ENCODE measurements at regions not wholly inside any gene's neighbourhood (a gene's known extent, or its start where the extent isn't known, plus 50 kb on each side); places are given as distances from the start of the nearest gene placed in this dataset.
A peak's percentile ranks its signal among the peaks of the same experiment; 100 is the strongest.

DNA sequence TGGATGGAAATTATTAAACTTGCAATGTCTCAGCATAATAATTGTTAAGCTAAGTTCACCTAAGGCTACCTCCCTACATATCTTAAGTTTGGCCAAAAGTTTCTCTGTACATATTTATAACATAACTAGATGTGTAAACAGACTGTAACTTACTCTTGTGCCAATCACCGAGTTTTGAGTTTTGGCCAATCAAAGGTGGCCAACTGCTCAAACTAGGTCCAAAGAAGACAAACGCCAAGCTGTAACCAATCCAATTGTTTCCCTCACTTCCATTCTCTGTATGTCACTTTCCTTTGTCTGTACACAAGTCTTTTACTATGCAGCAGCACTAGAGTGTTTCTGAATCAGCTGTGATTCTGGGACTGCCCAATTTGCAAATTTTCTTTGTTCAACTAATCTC is 197.8 kb downstream of the LYPLAL1 start:
- DNase-seq (ENCODE audit: low read depth, low spot score) = no peak
- H3K27ac ChIP-seq = no peak overlapping the region

DNA sequence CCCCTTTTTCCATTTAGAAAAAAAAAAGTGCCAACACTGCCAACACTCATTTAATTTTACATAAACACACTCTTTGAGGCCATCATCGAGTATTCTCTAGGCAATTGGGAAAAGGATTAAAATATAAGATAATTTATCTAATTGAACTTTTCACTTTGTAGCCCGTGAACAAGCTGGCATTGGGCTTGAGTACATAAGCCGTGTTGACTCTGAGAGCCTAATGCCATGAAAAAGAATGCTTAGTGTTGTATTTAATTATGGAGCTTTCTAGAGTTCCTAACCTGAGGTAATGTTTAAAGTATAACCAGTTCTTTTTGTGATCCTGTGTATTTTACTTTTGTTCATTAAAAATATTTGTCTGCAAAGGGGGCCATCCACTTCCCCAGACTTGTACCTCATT is 193.8 kb downstream of the LYPLAL1 start:
- no peak overlapping the region for H3K27ac ChIP-seq
- DNase-seq (ENCODE audit: low read depth, low spot score) = no peak

DNA sequence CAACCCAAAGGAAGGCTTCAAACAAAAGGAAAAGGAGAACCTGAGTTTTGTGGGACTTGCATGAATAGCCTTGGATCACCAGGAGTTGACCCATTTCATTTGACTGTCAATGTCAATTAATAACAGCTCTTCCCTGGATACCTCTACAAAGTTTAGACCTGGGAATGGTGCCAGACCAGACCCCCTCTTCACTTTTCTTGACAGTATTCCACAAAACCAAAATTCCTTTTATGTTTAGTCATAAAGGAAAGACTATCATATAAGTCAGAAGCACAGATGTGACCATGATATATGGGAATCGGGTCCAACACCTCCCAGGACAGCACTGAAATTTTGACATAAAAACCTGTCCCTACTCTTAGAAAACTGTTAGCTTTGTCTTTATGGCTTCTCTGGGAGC is 191.8 kb downstream of the LYPLAL1 start:
- no peak for DNase-seq (ENCODE audit: low read depth, low spot score)
- no peak overlapping the region for H3K27ac ChIP-seq

DNA sequence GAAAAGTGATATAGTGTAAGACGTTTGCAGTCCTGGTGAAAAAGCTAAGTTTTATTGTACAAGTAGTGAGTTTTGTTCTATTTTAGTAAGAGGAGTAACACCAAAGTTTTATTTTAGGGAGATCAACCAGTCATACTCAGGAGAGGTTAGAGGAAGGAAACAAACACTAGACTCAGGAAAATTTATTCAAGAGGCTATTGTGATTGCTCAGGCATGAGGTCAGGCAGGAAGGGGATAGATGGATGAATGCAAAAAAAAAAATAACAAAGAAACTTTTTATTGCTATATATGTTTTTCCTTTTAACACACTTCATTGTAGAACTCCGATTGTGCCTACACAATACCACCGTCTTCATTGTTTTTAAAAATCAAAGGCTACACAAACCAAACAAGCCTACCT is 189.0 kb downstream of the LYPLAL1 start:
- DNase-seq (ENCODE audit: low read depth, low spot score) = no peak
- no peak overlapping the region for H3K27ac ChIP-seq

DNA sequence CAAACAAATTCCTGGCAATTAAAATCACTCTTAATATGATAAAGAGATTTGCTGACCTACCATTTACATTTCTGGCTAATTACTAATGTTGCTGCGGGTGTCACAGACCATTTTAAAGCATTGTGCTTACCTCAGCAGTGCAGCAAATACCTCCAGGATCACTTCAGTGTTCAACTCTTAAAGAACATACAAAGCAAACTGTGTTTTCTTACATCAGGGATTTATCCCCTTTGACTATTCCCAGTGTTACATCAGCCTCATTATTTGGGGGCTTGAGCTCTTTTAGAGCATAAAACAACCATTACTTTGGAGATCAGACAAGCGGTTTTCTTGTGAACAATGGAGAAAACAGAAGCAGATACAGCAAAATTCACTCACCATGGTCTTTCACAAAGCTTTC is 185.4 kb downstream of the LYPLAL1 start:
- no peak overlapping the region for H3K27ac ChIP-seq
- no peak for DNase-seq (ENCODE audit: low read depth, low spot score)

DNA sequence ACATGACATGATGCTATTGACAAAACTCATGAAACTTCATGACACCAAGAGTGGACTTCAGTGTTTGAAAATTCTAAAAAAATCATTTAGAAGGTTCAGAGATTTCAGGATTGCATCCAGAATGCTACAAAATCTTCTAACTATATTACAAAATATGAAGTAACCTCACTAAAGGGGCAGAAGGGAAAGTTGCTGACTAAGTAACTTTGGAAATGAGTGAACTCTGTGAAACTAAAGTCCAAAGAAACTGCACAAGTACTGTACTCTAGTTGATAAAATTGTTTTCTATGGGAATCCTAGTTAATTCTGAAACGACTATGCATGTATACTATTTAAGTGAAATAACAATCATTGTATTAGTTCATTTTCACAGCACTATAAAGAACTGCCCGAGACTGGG is 184.4 kb downstream of the LYPLAL1 start:
- H3K27ac ChIP-seq = no peak overlapping the region
- DNase-seq (ENCODE audit: low read depth, low spot score) = no peak

DNA sequence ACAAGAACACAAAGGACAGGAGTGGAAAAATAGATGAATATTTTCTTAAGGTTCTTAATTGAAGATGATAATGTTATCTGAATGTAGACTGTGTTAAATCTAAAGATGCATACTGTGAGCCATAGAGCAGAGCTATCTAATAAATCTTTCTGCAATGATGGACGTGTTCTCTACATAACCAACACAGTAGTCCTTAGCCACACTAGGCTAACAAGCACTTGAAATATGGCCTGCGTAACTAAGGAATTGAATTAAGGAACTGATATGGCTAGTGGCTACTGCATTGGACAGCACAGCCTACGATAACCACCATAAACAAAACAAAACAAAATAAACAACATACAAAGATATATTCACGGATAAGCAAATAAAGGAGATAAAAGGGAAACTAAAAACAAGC is 181.3 kb downstream of the LYPLAL1 start:
- DNase-seq (ENCODE audit: low read depth, low spot score) = no peak
- H3K27ac ChIP-seq = no peak overlapping the region

DNA sequence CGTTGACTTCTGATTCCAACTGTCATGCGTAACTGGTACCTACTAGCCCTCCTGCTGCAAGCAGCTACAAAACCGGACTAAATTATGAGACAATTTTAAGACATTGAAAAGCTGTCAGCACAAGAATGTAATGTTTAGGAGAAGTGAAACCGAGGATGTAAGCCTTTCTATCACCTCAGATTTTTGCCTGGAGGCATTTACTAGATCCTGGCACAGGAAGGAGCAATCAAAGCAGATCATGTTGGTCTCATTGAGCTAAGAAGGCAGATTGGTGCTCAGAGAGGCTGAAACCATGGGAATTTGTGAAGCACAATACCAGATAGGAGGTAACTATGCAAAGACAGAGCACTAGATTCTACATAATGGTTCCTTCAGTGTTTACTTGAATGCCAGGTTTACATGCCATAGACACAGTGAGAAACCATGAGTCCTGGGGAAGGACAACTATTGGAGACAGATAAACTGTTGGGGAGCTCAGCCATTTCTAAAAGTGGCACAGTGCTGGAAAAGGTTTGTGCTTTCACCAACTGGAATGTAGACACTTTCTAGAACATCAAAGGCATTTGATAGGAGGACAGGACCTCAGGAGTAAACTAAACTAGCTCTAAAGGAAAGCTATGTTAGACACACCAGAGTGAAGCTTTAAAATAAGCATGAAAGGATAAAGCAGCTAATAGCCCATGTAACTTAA is 179.4 kb downstream of the LYPLAL1 start:
- H3K27ac ChIP-seq = no peak overlapping the region
- DNase-seq (ENCODE audit: low read depth, low spot score) = no peak

DNA sequence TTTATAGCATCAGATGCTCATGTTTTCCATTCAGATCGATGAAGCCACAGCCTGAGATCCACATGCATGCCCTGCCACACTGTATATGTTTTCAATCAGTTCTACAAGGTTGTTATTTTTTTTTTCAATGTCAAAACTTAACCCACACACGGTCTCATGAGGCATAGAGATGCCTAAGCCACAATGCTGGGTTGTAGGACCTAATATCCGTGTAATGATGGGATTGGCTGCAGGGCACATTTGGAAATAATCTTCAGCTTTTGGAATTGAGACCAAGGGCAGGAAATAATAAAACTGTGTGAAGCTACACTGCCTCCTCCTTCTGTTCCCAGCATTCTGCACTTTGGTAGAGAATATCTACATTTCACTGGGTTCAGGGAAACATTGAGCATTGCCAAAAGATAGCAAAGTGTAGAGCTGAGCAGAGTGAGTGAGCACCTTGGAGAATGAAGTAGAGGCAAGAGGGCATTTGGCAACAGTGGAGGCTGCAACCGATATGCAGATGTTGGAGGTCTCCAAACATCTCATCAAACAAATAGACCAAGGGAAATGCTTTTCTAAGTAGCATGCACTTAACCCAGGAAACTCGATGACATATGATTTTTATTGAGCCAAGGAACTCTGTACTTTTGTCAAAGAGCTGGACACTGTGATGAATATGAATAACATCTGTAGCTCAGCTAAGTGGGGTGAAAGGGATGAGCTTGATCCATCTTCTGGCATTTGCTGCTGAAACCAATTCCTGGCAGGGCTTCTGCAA is 176.7 kb downstream of the LYPLAL1 start:
- DNase-seq (ENCODE audit: low read depth, low spot score) = no peak
- no peak overlapping the region for H3K27ac ChIP-seq

DNA sequence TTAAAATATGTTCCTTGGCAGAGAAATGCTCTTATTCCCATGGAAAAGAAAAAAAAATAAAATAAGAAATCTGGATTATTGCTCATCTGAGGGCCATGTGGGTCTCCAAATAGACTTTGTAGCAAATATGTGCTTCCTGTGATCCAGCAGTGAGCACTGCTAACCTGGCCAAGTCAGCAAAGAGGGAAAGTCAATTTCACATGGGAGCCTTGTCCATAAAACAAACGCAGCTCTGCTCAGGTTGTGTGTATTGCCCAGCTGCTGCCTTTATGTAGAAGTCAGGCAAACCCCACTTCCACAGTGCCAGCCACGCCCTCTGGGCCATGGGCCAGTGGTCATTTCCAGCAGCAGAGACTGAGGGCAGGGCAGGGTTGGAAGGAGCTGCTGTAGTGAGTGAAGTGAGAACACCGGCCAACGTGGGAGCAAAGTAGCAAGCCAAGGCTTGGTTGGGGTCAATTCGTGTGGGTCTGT is 174.3 kb downstream of the LYPLAL1 start:
- DNase-seq (ENCODE audit: low read depth, low spot score) = no peak
- no peak overlapping the region for H3K27ac ChIP-seq

DNA sequence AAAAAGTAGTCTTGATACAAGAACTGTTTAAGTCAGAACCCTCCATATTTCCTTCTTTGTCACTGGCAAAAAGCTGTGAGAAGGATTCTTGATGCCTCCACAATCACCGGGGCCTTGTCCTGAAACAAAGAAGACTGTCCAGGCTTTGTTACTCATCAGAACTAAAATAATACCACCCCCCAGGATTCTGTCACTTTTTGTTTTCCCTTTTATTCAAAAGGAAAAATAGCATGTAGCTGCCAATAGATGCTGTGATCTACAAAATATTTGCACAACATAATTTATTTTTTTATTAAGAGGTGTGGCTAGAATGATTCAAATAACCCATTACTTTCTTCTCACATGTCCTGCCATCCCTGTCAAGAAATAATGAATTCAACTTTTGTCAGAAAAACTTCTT is 173.7 kb downstream of the LYPLAL1 start:
- no peak overlapping the region for H3K27ac ChIP-seq
- DNase-seq (ENCODE audit: low read depth, low spot score) = no peak

DNA sequence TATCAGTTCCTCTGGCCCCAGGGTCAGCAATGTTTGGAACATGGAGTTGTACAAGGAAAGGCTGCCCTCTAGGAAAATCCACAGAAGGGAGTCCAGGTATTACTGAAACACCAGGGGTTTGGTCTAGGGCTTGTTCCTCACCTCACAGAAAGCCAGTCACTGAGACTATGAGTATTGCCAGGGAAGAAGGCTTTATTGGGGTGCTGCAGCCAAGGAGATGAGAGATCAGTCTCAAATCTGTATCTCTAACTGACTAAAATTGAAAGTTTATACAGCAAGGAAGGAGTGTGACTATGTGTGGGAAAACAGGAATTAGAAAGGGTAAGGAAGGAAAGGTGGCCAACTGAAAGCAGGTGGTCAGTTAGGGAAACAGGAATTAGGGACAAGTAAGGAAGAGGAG is 172.3 kb downstream of the LYPLAL1 start:
- H3K27ac ChIP-seq = no peak overlapping the region
- DNase-seq (ENCODE audit: low read depth, low spot score) = no peak

DNA sequence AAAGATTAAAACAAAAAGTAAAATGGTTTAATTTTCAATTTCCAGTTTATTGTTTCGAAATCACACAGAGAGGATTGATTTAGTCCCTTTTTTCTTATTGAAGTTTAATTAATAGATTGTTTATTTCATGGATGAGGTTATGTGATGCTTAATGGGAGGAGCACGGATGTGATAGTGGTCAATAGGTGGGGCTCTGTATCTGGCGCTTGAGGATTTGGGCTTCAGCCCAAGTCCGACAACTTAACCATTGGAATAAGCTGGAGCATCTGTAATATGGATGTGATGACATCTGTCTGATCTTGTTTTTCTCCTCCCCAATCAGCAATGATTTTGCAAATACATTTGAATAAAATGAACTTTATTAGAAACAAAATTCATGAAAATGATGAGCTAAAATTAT is 169.2 kb downstream of the LYPLAL1 start:
- H3K27ac ChIP-seq = no peak overlapping the region
- DNase-seq (ENCODE audit: low read depth, low spot score) = no peak

DNA sequence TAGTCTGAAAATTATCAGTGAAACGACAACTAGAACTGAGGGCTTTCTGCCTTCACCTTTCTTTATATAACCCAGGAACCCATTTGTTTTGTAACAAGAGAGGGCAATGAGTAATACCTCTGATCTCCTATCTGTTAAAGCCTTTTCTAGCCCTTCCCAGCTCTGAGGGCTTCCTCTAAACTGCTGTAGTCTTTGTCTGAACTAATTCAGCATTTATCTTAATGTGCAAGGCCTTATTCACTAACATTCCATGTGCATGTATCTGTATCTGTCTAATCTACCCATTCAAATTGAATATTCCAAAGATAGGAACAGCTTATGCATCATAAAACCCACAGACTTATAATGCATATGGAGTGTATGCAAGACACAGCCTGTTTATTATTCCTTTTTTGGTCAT is 167.1 kb downstream of the LYPLAL1 start:
- peak overlapping the region; percentile 19 for H3K27ac ChIP-seq
- peak; percentile 75 for DNase-seq (ENCODE audit: low read depth, low spot score)

DNA sequence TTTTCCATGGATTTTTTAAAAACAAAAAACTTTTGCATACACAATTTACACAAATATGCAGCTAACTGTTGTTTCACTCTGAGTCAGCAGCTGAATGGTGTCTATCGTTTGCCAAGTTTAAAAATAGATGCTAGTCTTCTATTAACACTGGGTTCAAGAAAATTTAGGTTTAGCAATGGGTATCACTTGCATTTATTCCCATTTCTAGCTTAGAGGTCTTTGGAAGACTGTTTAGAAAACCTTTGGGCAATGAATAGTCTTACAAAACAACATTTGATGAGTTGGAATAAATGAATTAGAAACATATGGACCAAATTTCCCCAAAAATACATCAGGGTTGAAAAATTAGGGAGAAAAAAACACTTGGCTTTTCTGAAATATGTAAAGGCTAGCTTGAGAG is 165.8 kb downstream of the LYPLAL1 start:
- H3K27ac ChIP-seq = no peak overlapping the region
- DNase-seq (ENCODE audit: low read depth, low spot score) = no peak

DNA sequence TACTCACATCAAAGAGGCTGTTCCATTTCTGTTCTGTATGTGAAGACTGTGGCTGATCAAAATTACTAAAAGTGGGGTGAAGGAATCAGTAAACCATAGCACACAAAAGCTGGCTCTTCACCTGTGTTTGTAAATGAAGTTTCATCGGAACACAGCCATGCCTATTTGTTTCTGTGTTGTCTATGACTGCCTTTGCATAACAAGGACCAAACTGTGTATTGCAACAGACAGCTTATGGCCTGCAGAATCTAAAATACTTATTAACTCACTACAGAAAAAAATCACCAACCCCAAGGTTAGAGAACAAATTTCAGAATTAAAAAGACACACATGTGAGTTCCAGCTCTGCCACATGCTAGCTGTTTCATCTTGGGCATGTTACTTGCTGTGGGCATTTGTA is 163.9 kb downstream of the LYPLAL1 start:
- H3K27ac ChIP-seq = no peak overlapping the region
- DNase-seq (ENCODE audit: low read depth, low spot score) = no peak

DNA sequence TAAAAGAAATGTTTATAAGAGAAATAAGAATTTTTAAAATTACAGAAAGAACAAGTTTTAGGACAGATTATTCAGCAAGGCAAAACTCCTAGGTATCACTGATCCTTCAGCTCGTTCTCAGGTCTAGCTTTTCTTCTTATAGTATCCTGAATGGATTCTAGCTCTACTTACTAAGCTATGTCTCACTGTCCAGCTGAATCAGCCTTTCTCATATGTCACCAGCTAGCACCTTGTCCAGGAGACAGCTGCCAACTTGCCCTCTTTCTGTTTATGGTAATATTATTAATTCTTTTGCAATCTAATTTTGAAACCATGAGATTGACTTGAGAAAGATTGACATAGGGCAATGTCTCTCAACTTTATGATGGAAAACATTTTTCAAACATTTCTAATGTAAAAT is 159.9 kb downstream of the LYPLAL1 start:
- DNase-seq (ENCODE audit: low read depth, low spot score) = no peak
- H3K27ac ChIP-seq = no peak overlapping the region

DNA sequence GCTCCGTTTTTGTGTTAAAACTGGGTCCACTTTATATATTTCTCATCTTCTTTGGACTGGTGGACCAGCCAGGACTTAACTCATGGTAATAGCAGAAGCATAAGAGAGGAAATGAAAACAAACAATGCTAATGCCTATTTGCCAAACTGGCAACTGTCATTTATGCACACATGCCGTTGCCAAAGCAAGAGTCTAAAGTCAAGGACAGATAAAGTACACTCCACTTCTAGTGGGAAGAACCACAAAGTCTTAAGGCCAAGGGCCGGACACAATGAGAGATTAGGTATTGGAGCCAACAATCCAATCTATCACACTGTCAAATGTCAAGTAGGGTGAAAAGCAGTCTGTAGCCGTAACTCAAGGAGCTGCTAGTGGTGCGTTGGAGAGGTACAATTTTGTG is 157.7 kb downstream of the LYPLAL1 start:
- no peak for DNase-seq (ENCODE audit: low read depth, low spot score)
- H3K27ac ChIP-seq = no peak overlapping the region

DNA sequence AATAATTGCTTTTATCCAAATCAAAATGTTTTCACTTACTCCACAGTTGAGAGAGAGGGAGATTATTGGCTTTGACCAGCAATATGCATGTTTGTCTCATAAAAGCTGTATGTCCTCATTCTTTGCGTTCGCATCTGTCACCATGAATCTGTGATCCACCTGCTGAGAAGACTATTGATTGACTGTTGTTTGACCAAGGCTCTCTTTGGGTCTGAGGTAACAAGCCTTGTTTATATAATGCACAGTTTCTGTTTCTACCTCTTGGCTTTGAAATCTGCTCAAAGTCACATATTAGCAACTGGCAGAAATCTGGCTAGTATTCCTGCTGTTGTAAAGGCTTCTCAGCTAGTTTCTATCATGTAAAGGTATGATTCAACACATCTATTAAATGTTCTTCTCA is 157.0 kb downstream of the LYPLAL1 start:
- no peak for DNase-seq (ENCODE audit: low read depth, low spot score)
- H3K27ac ChIP-seq = no peak overlapping the region

DNA sequence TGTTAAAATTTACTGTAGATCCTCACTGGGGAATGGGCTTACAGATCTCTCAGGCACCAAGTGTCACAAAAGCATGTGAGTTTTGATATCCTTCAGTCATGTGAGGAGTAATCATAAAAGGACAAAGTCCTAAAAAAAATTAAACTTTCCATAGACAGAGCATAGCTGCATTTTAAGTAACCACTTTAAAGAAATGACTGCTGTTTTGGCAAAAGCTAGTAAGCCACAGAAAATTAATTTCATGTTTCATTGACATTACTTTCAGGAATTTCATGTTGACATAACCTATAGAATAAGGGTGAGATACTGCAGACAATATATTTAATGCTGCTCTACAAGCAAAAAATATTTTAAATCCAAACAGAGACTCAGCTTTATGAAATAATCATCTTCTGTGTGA is 156.3 kb downstream of the LYPLAL1 start:
- H3K27ac ChIP-seq = no peak overlapping the region
- DNase-seq (ENCODE audit: low read depth, low spot score) = no peak

DNA sequence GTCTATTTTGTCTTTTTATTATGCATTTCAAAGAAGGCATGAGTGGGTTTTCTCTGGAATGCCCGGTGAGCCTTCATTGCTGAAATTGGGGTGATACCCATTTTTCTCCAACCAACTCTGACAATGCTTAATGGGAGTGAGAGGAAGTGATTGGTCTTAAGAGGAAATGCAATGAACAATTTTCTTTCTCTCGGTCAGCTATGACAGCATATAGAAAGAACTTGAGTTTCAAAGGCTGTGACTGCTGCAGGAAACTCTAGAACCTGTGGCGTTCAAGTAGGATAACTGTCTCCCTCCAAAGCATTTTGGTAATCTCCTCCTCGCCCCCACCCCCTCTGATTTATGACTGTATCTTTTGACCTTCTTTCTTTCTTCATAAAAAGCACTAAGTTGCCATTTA is 155.9 kb downstream of the LYPLAL1 start:
- no peak for DNase-seq (ENCODE audit: low read depth, low spot score)
- H3K27ac ChIP-seq = no peak overlapping the region

DNA sequence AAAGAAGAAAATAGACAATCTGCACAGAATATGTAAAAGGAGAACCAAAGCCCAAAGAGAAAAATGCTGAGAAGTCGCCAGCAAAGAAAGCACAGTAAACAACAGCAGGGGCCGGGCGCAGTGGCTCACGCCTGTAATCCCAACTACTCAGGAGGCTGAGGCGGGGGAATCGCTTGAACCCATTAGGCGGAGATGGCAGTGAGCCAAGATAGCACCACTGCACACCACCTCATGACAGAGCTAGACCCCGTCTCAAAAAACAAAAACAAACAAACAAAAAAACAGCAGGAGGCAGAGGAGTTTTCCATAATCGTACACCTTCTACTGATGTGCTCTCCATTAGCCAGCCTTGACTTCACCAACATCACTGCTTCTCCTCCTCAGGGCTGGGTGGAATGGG is 153.2 kb downstream of the LYPLAL1 start:
- DNase-seq (ENCODE audit: low read depth, low spot score) = no peak
- no peak overlapping the region for H3K27ac ChIP-seq

All from epithelial cell of prostate (primary cell).